ENCODE measurements at regions not wholly inside any gene's neighbourhood (a gene's known extent, or its start where the extent isn't known, plus 50 kb on each side); places are given as distances from the start of the nearest gene placed in this dataset.
A peak's percentile ranks its signal among the peaks of the same experiment; 100 is the strongest.

GRCh38 chr12:28710882-28711281, 438.2 kb upstream of the FAR2 start:
- no peak overlapping the region for H3K4me3 ChIP-seq (ENCODE audit: control insufficient read depth, low read depth, low read length)
- peak; percentile 80 for DNase-seq (ENCODE audit: low read depth)
- no peak for TF ChIP-seq CTCF (IDR thresholded peaks at IDR 0.05; ENCODE audit: control insufficient read depth, insufficient read depth, low read depth, low read length, missing control alignments)

DNA sequence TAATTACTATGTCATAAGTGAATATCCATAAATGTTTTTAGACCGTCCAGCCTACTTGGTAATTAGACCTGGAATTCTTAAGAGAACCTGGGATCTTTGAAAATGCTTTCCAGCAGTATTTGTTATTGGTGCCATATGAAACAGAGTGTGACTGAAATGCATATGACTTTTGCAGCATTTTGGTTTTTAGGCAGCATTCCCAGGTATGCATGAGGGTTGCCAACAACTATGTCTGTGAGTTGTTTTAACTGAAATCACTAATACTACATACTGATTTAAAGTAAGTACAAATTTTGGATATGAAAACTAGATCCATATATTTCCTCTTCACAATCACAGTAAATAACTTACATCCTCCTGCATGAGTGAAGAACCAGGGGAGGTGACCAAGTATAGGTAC, 437.7 kb upstream of the FAR2 start:
- TF ChIP-seq CTCF (IDR thresholded peaks at IDR 0.05; ENCODE audit: control insufficient read depth, insufficient read depth, low read depth, low read length, missing control alignments), result no peak
- H3K4me3 ChIP-seq (ENCODE audit: control insufficient read depth, low read depth, low read length), result no peak overlapping the region
- DNase-seq (ENCODE audit: low read depth), result no peak

- DNase-seq (ENCODE audit: low read depth), result no peak
- TF ChIP-seq CTCF (IDR thresholded peaks at IDR 0.05; ENCODE audit: control insufficient read depth, insufficient read depth, low read depth, low read length, missing control alignments), result no peak
- no peak overlapping the region for H3K4me3 ChIP-seq (ENCODE audit: control insufficient read depth, low read depth, low read length)
Measured at GRCh38 chr12:28742791-28743190, 406.3 kb upstream of the FAR2 start.

DNA sequence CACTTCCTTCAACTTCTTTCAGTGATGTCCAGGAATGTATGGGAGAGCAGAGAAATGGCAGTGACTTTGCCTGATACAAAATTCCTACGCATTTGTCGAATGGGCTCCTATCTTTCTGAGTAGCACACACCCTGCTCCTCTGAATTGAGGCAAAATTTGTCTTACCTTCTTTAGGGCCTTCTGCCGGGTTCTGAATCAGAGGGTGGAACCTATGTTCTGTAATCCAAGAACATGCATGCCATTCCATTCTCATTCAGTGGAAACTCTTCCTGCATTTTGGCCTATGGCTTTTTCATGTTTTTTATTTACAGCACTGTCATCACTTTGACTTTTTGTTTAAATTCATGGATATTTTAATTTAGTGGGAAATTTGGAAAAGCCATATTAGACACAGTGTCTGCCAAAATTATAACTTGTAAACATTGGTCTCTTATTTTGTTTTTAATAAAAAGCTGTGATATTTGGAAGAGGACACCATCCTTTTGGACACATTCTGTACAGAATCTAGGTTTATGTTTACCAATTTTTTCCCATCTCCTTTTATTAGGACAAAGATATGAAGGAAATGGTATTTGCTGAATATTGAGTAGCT, 402.2 kb upstream of the FAR2 start:
- no peak for TF ChIP-seq CTCF (IDR thresholded peaks at IDR 0.05; ENCODE audit: control insufficient read depth, insufficient read depth, low read depth, low read length, missing control alignments)
- no peak overlapping the region for H3K4me3 ChIP-seq (ENCODE audit: control insufficient read depth, low read depth, low read length)
- no peak for DNase-seq (ENCODE audit: low read depth)

DNA sequence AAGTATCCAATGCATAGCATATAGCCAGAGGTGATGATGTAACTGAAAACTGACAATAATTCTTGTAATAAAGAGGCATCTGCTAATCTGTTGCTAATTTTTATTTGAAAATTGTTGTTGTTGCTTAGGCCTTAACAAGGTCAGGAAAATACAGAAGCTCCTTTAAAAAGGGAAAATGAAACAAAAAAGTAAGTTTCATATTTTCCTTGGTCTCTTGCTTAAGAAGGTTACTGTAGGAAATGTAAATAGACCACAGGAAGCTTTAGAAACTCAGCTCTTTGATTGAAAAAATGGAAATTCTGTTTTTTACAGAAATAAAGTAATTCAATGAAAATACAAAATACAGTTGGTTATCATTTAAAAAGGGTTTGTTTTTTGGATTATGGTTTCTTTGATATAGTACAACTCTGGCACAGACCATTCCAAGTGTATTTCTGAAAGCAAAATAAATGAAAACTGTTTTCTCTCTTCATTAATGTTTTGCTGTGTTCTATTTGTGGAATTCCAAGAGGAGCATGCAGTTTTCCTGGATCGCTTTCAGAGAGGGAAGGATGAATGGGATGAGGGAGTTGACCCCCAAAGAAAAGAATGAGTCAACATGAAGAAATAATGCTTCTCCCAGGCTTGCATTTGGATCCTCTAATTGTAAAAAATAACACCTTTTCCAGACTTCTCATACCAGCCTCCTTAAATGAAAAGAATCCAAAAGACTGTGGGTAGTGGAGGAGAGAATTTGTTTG, 398.0 kb upstream of the FAR2 start:
- TF ChIP-seq CTCF (IDR thresholded peaks at IDR 0.05; ENCODE audit: control insufficient read depth, insufficient read depth, low read depth, low read length, missing control alignments), result no peak
- H3K4me3 ChIP-seq (ENCODE audit: control insufficient read depth, low read depth, low read length), result no peak overlapping the region
- no peak for DNase-seq (ENCODE audit: low read depth)

DNA sequence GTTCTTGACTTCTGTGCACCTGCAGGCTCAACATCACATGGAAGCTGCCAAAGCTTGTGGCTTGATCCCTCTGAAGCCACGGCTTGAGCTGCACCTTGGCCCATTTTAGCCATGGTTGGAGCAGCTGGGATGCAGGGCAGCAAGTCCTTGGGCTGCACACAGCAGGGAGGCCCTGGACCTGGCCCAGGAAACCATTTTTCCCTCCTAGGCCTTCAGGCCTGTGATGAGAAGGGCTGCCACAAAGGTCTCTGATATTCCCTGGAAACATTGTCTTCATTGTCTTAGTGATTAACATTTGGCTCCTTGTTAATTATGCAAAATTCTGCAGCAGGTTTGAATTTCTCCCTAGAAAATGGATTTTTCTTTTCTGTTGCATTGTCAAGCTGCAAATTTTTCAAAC, 394.1 kb upstream of the FAR2 start:
- no peak for TF ChIP-seq CTCF (IDR thresholded peaks at IDR 0.05; ENCODE audit: control insufficient read depth, insufficient read depth, low read depth, low read length, missing control alignments)
- no peak for DNase-seq (ENCODE audit: low read depth)
- H3K4me3 ChIP-seq (ENCODE audit: control insufficient read depth, low read depth, low read length), result no peak overlapping the region

Data from AG09309 (cell line).